Neural cell (in vitro differentiated cells): ENCODE measurements at regions not wholly inside any gene's neighbourhood (a gene's known extent, or its start where the extent isn't known, plus 50 kb on each side); places are given as distances from the start of the nearest gene placed in this dataset.
"Not testable (repeated sequence)": the region's sequence is repeated elsewhere in the genome, so short reads cannot be mapped to it uniquely, and the experiment has no call there.

ENCODE experiments used
- CTCF ChIP-seq: fragments of 450-650 bp; IDR thresholded peaks from 2 replicates; pipeline ENCODE4 v1.5.1; 2014; ENCODE audit warnings: antibody characterized with exemption, mild to moderate bottlenecking, moderate library complexity; ENCODE audit not compliant: poor library complexity, severe bottlenecking
- EZH2 ChIP-seq: fragments of 200-600, 300-800 bp; shearing (Covaris generic), sonication (generic); IDR thresholded peaks from 2 replicates; pipeline ENCODE4 v1.6.1; 2014; ENCODE audit warnings: antibody characterized with exemption, low read length, borderline replicate concordance, mild to moderate bottlenecking; ENCODE audit not compliant: insufficient read depth, poor library complexity, severe bottlenecking
- POLR2AphosphoS5 ChIP-seq: IDR thresholded peaks from 2 replicates; pipeline ENCODE4 v1.6.1; 2012
- REST ChIP-seq: IDR thresholded peaks from 2 replicates; pipeline ENCODE4 v1.6.1; 2012; ENCODE audit warnings: borderline replicate concordance

GRCh38 chr9:42508111-42508510 lies 324.7 kb downstream of the SPATA31A6 start:
- TF ChIP-seq POLR2AphosphoS5, REST, EZH2, CTCF: not testable (repeated sequence)
